ENCODE measurements at regions not wholly inside any gene's neighbourhood (a gene's known extent, or its start where the extent isn't known, plus 50 kb on each side); places are given as distances from the start of the nearest gene placed in this dataset.

- TF ChIP-seq CTCF (IDR thresholded peaks at IDR 0.05): no peak
- TF ChIP-seq USF2 (IDR thresholded peaks at IDR 0.05): no peak
- no peak for TF ChIP-seq POLR2AphosphoS2 (conservative IDR thresholded peaks at IDR 0.05; ENCODE audit: low read length)
- no peak for TF ChIP-seq MAFK (IDR thresholded peaks at IDR 0.05; ENCODE audit: partially characterized antibody)
- TF ChIP-seq POLR2A (IDR thresholded peaks at IDR 0.05; ENCODE audit: low read length): no peak
- TF ChIP-seq KDM5A (IDR thresholded peaks at IDR 0.05): no peak
- no peak for TF ChIP-seq SMC3 (IDR thresholded peaks at IDR 0.05)
- TF ChIP-seq HEYL (CRISPR knock-in tag; IDR thresholded peaks at IDR 0.05): no peak
These were observed 452.5 kb upstream of the THRB start for GRCh38 chr3:24947103-24947502.
